ENCODE measurements at regions not wholly inside any gene's neighbourhood (a gene's known extent, or its start where the extent isn't known, plus 50 kb on each side); places are given as distances from the start of the nearest gene placed in this dataset.

DNA sequence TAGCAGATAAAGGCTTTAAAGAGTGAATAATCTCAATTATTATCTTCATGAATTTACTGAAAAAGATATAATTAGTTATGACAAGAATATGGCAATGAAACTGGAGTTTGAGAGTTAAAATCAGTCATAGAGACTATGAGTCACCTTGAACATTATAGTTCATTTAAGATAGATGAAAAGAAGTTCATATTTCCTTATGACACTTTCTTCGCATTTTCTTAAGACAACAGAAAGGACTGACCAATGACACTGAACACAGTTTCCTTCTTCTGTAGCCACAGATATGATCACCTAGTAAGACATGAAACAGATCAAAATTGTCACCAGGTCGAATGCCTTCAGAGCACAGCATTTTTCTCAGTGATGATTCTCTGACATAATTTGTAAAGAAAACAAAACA, 202.1 kb downstream of the KLF12 start:
- H3K4me2 ChIP-seq, result no peak overlapping the region
- H3K9me3 ChIP-seq (replicated peaks in 1 of 11), result 0 out of 22 replicates have a peak, but pooled peaks cover 0 to 6% (median 0%) of the 10 kb centered on the region in 11 experiments
- no peak overlapping the region for H3K27ac ChIP-seq
- no peaks in the 10 kb centered on the region for H4K20me1 ChIP-seq
- peaks cover 0 to 1% (median 0%) of the 10 kb centered on the region in 10 experiments; a peak in 1 of 20 replicates for H3K4me1 ChIP-seq
- peaks cover 5 to 28% (median 11%) of the 10 kb centered on the region in 11 experiments; a peak in 14 of 22 replicates for H3K36me3 ChIP-seq
- no peak overlapping the region for H3K9ac ChIP-seq
- no peak overlapping the region for H3K4me3 ChIP-seq
- no peak for TF ChIP-seq Cebpa-rat (IDR thresholded peaks at IDR 0.05)
- H3K27me3 ChIP-seq, result no peaks in the 10 kb centered on the region

DNA sequence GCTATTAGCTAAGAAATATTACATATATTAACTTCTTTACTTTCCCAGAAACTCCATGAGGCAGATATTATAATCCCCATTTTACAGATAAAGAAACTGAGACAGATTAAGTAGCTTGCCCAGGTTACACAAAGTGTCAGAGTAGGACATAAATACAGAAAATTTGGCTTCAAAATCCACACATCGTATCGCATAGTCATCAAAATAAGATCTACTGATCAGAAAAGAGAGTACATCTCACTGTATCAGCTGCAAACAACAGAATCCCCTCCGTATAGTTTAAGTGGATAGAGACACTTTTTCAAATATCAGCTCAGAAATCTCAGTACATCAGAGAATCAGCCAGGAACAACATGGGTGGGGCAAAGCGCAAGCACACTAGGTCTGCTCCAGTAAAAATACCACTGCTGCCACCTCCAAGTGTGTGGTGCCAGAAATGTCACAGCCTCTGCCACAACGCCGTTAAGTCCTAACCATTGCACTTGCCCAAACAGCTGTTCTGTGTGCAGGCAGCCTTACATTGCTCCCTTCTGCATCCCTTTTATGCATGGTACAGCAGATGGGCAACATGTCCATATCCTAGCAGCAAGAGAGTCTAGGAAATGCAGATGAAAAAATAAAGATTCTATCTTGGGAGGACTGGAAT, 204.8 kb downstream of the KLF12 start:
- no peak overlapping the region for H3K4me3 ChIP-seq
- H3K4me2 ChIP-seq, result no peak overlapping the region
- H4K20me1 ChIP-seq, result no peaks in the 10 kb centered on the region
- no peak for TF ChIP-seq Cebpa-rat (IDR thresholded peaks at IDR 0.05)
- H3K9ac ChIP-seq, result no peak overlapping the region
- H3K36me3 ChIP-seq, result peaks cover 0 to 20% (median 0%) of the 10 kb centered on the region in 11 experiments; a peak in 7 of 22 replicates
- H3K27me3 ChIP-seq, result no peaks in the 10 kb centered on the region
- H3K4me1 ChIP-seq, result no peaks in the 10 kb centered on the region
- no peak overlapping the region for H3K27ac ChIP-seq
- 0 out of 22 replicates have a peak, but pooled peaks cover 0 to 6% (median 0%) of the 10 kb centered on the region in 11 experiments for H3K9me3 ChIP-seq (replicated peaks in 1 of 11)

DNA sequence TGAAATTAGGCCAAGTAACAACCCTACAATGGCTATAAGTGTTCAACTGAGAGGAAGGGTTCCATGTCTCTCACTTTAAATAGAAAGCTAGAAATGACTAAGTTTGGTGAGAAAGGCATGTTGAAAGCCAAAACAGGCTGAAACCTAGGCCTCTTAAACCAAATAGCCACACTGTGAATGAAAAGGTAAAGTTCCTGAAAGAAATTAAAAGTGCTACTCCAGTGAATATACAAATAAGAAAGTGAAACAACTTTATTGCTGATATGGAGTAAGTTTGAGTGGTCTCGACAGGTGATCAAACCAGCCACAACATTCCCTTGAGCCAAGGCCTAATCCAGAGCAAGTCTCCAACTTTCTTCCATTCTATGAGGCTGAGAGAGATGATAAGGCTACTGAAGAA, 209.6 kb downstream of the KLF12 start:
- Histone ChIP-seq H3K4me1 (no peaks in the 10 kb centered on the region), H3K4me3 (no peak overlapping the region), H3K9me3 (replicated peaks in 1 of 11) (0 out of 22 replicates have a peak, but pooled peaks cover 0 to 5% (median 0%) of the 10 kb centered on the region in 11 experiments), H3K27me3 (no peaks in the 10 kb centered on the region), H3K27ac (no peak overlapping the region), H3K4me2 (no peak overlapping the region), H4K20me1 (no peaks in the 10 kb centered on the region), H3K9ac (no peak overlapping the region), H3K36me3 (peaks cover 0 to 18% (median 0%) of the 10 kb centered on the region in 11 experiments; a peak in 6 of 22 replicates)
- TF ChIP-seq Cebpa-rat (IDR thresholded peaks at IDR 0.05), result no peak

DNA sequence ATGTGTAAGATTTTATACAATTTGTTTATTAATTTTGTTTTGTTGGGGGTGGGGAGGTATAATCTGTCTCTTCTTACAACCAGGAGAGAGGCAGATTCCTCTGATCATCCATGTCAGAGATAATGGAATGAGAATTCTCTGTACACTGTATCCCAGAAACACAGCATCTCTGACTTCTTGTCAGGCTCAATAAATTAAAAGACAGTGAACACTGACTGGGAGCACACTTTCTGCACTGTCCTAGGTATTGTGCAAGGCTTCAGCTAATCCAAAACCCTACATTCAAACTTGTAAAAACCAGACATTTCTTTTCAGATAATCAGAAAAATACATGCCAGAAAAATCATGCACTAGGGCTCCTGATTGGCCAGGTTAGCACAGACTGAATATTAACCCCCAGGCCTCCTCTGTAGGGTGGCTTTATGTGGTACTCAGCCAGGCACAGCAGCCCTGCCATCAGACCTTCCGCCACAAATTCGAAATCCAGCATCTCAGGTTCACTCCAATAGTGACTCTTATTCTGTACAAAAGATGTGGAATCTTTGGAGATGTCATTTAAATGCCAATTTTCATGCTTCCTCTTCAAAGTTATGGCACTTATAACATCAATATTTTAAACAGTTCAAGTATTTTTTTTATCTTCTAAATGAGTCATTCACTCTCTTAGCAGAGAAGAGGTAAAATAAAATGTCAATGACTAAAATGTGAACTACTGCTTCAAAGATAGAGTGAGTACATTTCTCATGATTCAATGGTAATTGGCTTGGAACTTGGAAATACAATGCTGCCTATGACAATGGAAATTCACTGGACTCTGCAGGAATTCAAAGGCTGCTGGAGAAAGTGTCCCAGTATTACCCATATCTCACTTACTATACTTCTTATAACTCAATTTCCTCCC, 211.5 kb downstream of the KLF12 start:
- H3K4me2 ChIP-seq, result no peak overlapping the region
- no peaks in the 10 kb centered on the region for H3K27me3 ChIP-seq
- H3K36me3 ChIP-seq, result peaks cover 0 to 10% (median 0%) of the 10 kb centered on the region in 11 experiments; a peak in 3 of 22 replicates
- H3K27ac ChIP-seq, result no peak overlapping the region
- H4K20me1 ChIP-seq, result no peaks in the 10 kb centered on the region
- H3K9ac ChIP-seq, result no peak overlapping the region
- H3K9me3 ChIP-seq (replicated peaks in 1 of 11), result no peaks in the 10 kb centered on the region
- no peak overlapping the region for H3K4me3 ChIP-seq
- TF ChIP-seq Cebpa-rat (IDR thresholded peaks at IDR 0.05), result no peak
- H3K4me1 ChIP-seq, result no peaks in the 10 kb centered on the region

DNA sequence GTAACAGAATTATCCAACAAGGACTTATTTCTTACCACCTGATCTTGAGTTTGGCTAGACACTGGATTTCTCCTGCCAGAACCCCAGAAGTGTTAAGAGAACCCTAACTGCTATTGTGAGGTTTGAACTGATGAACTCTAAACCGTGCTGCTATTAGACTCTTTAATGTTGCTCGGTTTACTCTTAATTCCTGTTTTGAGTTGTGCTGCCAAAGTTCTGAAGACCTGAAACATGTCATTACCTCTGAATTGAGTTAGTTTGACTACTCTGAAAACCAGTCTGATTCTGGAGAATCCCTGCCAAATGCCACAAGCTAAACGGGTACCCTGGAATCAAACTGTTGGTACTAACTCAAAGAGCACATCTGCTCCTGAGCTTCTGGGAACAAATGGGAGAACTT, 215.5 kb downstream of the KLF12 start:
- Histone ChIP-seq H3K9me3 (replicated peaks in 1 of 11) (no peaks in the 10 kb centered on the region), H3K27me3 (no peaks in the 10 kb centered on the region), H4K20me1 (peaks cover 0 to 9% (median 0%) of the 10 kb centered on the region in 11 experiments; a peak in 3 of 22 replicates), H3K4me2 (no peak overlapping the region), H3K27ac (no peak overlapping the region), H3K36me3 (no peaks in the 10 kb centered on the region), H3K9ac (no peak overlapping the region), H3K4me3 (no peak overlapping the region), H3K4me1 (peaks cover 10 to 21% (median 16%) of the 10 kb centered on the region in 10 experiments)
- TF ChIP-seq Cebpa-rat (IDR thresholded peaks at IDR 0.05), result no peak

DNA sequence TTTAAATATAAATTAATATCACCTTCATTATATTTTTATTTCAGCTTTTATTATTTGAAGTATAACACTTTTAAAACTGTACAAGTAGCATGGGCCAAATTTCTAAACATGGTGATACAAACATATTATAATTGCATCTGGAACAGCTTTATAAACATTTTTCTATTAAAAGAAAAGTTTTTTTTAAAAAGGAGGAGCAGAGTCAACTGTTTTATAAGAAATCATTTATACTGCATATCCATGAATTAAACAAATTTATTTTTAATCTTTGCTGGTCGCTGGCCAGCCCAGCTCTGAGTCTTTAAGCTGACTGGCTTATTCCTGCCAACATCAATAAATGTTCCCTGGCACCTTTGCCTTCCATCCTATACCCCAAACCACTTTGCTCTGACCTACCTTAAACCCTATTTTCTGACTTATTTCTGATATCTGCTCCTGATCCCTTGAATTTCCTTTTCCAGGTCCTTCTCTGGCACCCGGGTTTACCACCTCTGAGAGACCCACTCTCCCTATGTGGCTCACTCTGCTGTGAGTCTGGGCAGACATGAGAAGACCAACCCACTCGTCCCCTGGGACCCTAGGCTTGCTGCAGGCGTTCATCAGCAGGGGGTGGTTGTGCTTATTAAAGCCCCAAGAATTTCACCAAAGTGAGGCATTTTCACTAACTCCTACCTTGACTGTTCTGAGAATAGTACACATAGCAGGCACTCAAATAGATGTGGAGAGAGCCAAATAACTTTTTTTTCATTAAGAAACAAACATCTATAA, 220.3 kb downstream of the KLF12 start:
- peaks cover 0 to 9% (median 0%) of the 10 kb centered on the region in 11 experiments; a peak in 4 of 22 replicates for H4K20me1 ChIP-seq
- H3K4me3 ChIP-seq, result no peak overlapping the region
- peaks cover 0 to 1% (median 0%) of the 10 kb centered on the region in 11 experiments; a peak in 1 of 22 replicates for H3K36me3 ChIP-seq
- H3K4me2 ChIP-seq, result peak overlapping the region; percentile 11 to 63 (median 50); a peak in 18 of 22 replicates
- H3K9me3 ChIP-seq (replicated peaks in 1 of 11), result no peaks in the 10 kb centered on the region; a peak in 1 of 22 replicates
- no peak overlapping the region for H3K9ac ChIP-seq
- H3K27ac ChIP-seq, result no peak overlapping the region
- H3K27me3 ChIP-seq, result no peaks in the 10 kb centered on the region
- H3K4me1 ChIP-seq, result peaks cover 17 to 30% (median 22%) of the 10 kb centered on the region in 10 experiments
- TF ChIP-seq Cebpa-rat (IDR thresholded peaks at IDR 0.05), result no peak

DNA sequence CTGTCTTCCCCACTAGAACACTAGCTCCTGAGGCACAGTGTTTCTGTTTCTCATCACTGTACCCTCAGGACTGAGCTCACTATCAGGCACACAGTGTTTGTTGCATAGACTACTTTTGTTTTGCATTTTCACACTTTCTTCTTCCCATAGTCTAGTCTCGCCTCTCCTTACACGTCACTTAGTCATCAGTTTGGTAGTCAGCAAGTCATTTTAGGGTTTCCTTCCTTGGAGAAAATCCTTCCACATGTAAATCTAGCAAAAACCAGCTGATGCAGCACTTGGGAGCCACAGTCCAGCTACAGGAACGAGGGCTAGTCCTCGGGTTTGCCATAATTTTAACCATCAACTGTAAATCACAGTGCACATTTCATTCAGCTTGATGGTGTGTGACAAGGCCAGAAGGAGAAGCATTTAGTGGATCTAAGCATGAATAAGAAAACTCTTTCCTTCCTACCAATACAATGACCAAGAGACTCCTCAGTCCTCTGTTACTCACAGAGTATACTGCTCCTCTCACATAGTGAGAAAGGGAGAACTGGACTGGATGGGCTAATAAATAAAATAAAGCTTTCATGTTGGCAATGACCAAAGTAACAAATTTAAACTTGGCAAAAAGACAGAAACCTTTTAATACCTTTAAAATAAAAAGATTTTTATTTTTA, 221.0 kb downstream of the KLF12 start:
- peaks cover 0 to 4% (median 0%) of the 10 kb centered on the region in 11 experiments; a peak in 1 of 22 replicates for H3K36me3 ChIP-seq
- H3K27ac ChIP-seq, result peak overlapping the region in 1 of 11 experiments; percentile 3; a peak in 2 of 22 replicates
- peak overlapping the region in 3 of 11 experiments; percentile 54 to 59 (median 55); a peak in 6 of 22 replicates for H3K4me2 ChIP-seq
- H3K9me3 ChIP-seq (replicated peaks in 1 of 11), result no peaks in the 10 kb centered on the region; a peak in 1 of 22 replicates
- no peak overlapping the region for H3K4me3 ChIP-seq
- no peaks in the 10 kb centered on the region for H3K27me3 ChIP-seq
- no peak for TF ChIP-seq Cebpa-rat (IDR thresholded peaks at IDR 0.05)
- H3K9ac ChIP-seq, result peak overlapping the region in 1 of 11 experiments; percentile 25; a peak in 1 of 22 replicates
- H3K4me1 ChIP-seq, result peaks cover 17 to 30% (median 22%) of the 10 kb centered on the region in 10 experiments
- peaks cover 0 to 9% (median 0%) of the 10 kb centered on the region in 11 experiments; a peak in 4 of 22 replicates for H4K20me1 ChIP-seq

DNA sequence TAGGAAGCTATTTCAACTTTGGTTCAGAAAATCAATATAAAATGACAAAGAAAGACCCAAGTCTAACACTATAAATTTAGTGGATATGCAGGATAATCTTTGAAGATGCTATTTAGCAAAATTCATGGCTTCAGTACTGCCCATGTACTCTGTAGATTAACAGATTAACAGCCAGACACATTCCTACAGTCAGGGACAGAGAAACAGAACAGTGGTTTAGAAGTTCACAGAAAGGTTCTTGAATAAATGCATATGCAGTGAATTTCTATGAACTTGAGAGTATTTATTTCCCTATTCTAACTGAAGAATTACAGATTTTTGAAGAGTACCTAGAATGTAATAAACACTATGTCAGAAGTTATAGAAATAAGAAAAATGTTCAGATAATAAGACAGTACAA, 222.8 kb downstream of the KLF12 start:
- no peaks in the 10 kb centered on the region for H3K27me3 ChIP-seq
- TF ChIP-seq Cebpa-rat (IDR thresholded peaks at IDR 0.05), result no peak
- H3K4me3 ChIP-seq, result no peak overlapping the region
- H4K20me1 ChIP-seq, result peaks cover 0 to 9% (median 0%) of the 10 kb centered on the region in 11 experiments; a peak in 5 of 22 replicates
- no peak overlapping the region for H3K27ac ChIP-seq
- peaks cover 0 to 4% (median 0%) of the 10 kb centered on the region in 11 experiments; a peak in 1 of 22 replicates for H3K36me3 ChIP-seq
- H3K4me2 ChIP-seq, result no peak overlapping the region
- H3K4me1 ChIP-seq, result peaks cover 17 to 30% (median 22%) of the 10 kb centered on the region in 10 experiments
- H3K9me3 ChIP-seq (replicated peaks in 1 of 11), result no peaks in the 10 kb centered on the region; a peak in 1 of 22 replicates
- no peak overlapping the region for H3K9ac ChIP-seq

Measured in BLaER1 treated with 17β-estradiol and CSF1 and Interleukin-3, amounts not matched to agents 10 nM and 100 nM (cell line).